ENCODE measurements at regions not wholly inside any gene's neighbourhood (a gene's known extent, or its start where the extent isn't known, plus 50 kb on each side); places are given as distances from the start of the nearest gene placed in this dataset.

GRCh38 chr2:11050565-11050964 lies 104.7 kb upstream of the SLC66A3 start:
- dilution Hi-C loops (cut with MboI; ENCODE audit: extremely low pct_ligation_motif_present, low sequenced_read_pairs): no loop called here
- H2AFZ ChIP-seq (ENCODE audit: low read depth, low read length): no peak overlapping the region
- no TSS peak for BruUV-seq (replicated peaks)
- H3K9me1 ChIP-seq (replicated peaks; ENCODE audit: control insufficient read depth, extremely low read depth, insufficient read depth, low read length): no peaks in the 10 kb centered on the region
- no peak for FAIRE-seq
- H3K79me2 ChIP-seq (ENCODE audit: control insufficient read depth, insufficient read depth, low read length): no peaks in the 10 kb centered on the region
- no peaks in the 10 kb centered on the region for H3K4me1 ChIP-seq (ENCODE audit: control insufficient read depth, extremely low read depth, insufficient read depth, low read length)
- no peak overlapping the region for H3K9ac ChIP-seq (replicated peaks; ENCODE audit: extremely low read depth, insufficient read depth, low read length)
- H3K36me3 ChIP-seq (ENCODE audit: control insufficient read depth in 2 of 2, extremely low read depth in 1 of 2, insufficient read depth in 2 of 2, low read length in 2 of 2): no peaks in the 10 kb centered on the region
- H3K27ac ChIP-seq (ENCODE audit: insufficient read depth, low read depth, low read length): no peak overlapping the region
- H3K4me3 ChIP-seq (replicated peaks in 1 of 3; ENCODE audit: insufficient read depth in 1 of 3, low read depth in 1 of 3, low read length in 3 of 3): no peak overlapping the region
- H3K4me2 ChIP-seq (ENCODE audit: insufficient read depth, low read length): no peak overlapping the region
- peaks cover 0 to 3% of the 10 kb centered on the region in 2 experiments for H3K27me3 ChIP-seq (ENCODE audit: control insufficient read depth in 2 of 2, insufficient read depth in 2 of 2, low read length in 2 of 2)
- DNase-seq (ENCODE audit: low read depth, low spot score): no peak
- intact Hi-C loops (cut with micrococcal nuclease): no loop called here
- ChIA-PET POLR2A (no interaction called here), CTCF (interaction anchor here (1.8 kb wide), 1 partner anchor 215 kb away, joined by 5 read pairs; no protein-coding TSS in a partner anchor)
- H4K20me1 ChIP-seq (replicated peaks; ENCODE audit: control insufficient read depth, extremely low read depth, insufficient read depth, low read length): no peaks in the 10 kb centered on the region
- H3K9me3 ChIP-seq (replicated peaks; ENCODE audit: control insufficient read depth, insufficient read depth, low read length): no peaks in the 10 kb centered on the region
- no peak for TF ChIP-seq POLR2AphosphoS5 (IDR thresholded peaks at IDR 0.05; ENCODE audit: insufficient read depth, low read depth, low read length)
- no peak for TF ChIP-seq CTCF (IDR thresholded peaks at IDR 0.05; ENCODE audit: extremely low read depth in 1 of 2, insufficient read depth in 1 of 2, low read depth in 1 of 2, low read length in 2 of 2)
- no peak for TF ChIP-seq GATA2 (IDR thresholded peaks at IDR 0.05; ENCODE audit: insufficient read depth, insufficient read length, low read depth, low read length)
- no peak for TF ChIP-seq FOS (IDR thresholded peaks at IDR 0.05; ENCODE audit: borderline replicate concordance, insufficient read depth, low read length)
- TF ChIP-seq POLR2A (IDR thresholded peaks at IDR 0.05; ENCODE audit: low read depth, low read length): no peak
- TF ChIP-seq JUN (IDR thresholded peaks at IDR 0.05; ENCODE audit: borderline replicate concordance, insufficient read depth, insufficient read length, low read depth): no peak
- no peak for TF ChIP-seq EZH2 (IDR thresholded peaks at IDR 0.05; ENCODE audit: borderline replicate concordance, low read depth, low read length, severe bottlenecking)
- no peak for TF ChIP-seq MYC (IDR thresholded peaks at IDR 0.05; ENCODE audit: low read depth, low read length)
